ENCODE measurements at regions not wholly inside any gene's neighbourhood (a gene's known extent, or its start where the extent isn't known, plus 50 kb on each side); places are given as distances from the start of the nearest gene placed in this dataset.
"Not testable (repeated sequence)": the region's sequence is repeated elsewhere in the genome, so short reads cannot be mapped to it uniquely, and the experiment has no call there.

GRCh38 chr13:50375792-50376191, 360.5 kb downstream of the KCNRG start:
- no peak for DNase-seq (ENCODE audit: low read depth in 4 of 4, low spot score in 3 of 4)

- no peak for DNase-seq (ENCODE audit: low read depth in 4 of 4, low spot score in 3 of 4)
These were observed 361.8 kb downstream of the KCNRG start for GRCh38 chr13:50376895-50377575.

GRCh38 chr13:50377726-50378270, 362.6 kb downstream of the KCNRG start:
- no peak for DNase-seq (ENCODE audit: low read depth in 4 of 4, low spot score in 3 of 4)

- no peak for DNase-seq (ENCODE audit: low read depth in 4 of 4, low spot score in 3 of 4)
These were observed 363.3 kb downstream of the KCNRG start for GRCh38 chr13:50378509-50379044.

DNA sequence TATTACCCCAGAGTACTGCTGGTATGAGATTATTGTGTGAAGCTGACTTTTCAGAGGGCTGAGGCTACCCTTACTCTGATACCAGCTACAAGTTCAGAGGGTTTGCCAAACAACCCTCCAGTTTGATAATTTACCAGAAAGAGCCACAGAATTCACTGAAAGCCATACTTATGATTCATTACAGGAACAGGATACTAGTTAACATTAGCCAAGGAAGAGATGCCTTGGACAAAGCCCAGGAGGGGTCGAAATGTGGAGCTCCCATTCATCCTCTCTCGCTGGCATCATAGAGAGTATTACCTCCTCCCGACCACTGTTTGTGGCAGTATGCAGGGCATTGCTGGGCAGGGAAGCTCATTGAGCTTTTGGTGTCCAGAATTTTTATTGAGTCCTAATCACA, 364.3 kb downstream of the KCNRG start:
- no peak for DNase-seq (ENCODE audit: low read depth in 4 of 4, low spot score in 3 of 4)

- no peak for DNase-seq (ENCODE audit: low read depth in 4 of 4, low spot score in 3 of 4)
These were observed 365.7 kb downstream of the KCNRG start for GRCh38 chr13:50380905-50381304.

DNA sequence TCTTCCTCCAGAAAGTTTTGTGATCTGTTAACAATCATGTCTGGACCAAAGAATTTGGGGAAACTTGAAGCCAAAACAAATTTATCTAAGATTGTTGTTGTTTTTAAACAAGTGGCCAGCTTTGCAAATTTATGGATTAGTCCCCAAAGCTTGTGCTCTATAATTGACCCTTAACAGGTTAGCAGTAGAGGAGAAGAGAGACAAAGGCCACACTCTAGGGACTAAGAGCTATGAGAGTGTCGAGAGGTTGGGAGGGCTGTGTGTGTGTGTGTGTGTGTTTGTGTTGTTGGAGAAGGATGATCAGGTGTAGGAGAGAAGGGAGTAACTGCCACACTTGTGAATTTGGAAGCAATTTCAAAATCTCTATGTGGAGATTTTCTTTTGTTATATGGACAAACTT, 367.3 kb downstream of the KCNRG start:
- no peak for DNase-seq (ENCODE audit: low read depth in 4 of 4, low spot score in 3 of 4)

DNA sequence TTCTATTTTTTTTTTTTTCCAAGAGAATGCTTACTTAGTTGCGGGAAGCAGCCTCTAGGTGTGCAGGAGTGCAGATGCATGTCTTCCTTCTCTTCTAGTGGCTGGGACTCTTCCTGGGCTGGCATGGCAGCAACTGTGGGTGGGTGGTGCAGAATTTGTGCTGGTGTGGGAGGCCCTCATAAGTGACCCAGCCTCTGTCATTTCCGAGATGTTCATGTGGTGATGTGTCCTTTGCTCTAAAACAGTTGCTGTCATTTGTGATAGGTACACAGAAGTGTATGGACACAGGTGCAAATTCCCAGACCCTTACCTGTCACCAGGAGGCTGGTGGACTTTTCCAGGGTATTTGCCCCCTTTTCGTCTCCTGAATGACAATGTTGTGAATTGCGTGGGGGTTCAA, 367.7 kb downstream of the KCNRG start:
- no peak for DNase-seq (ENCODE audit: low read depth in 4 of 4, low spot score in 3 of 4)

DNA sequence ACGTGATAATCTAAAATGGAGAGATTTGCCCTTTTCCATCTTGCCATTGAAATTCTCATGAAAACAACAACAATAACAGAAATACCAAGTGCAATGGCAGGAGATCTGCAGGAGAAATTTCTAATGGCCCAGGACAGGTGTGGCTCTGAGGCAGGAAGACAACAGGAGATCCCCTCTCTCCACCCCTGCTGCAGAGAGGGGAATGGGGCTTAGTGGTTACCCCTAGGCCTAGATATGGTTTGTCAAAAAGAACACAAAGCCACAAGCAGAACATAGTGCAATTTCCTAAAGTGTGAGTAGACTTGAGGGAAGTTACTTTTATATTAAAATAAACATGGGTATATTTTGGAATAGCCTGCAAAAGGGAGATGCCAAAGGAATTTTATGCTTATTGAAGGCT, 369.5 kb downstream of the KCNRG start:
- DNase-seq (ENCODE audit: low read depth in 4 of 4, low spot score in 3 of 4), result no peak

DNA sequence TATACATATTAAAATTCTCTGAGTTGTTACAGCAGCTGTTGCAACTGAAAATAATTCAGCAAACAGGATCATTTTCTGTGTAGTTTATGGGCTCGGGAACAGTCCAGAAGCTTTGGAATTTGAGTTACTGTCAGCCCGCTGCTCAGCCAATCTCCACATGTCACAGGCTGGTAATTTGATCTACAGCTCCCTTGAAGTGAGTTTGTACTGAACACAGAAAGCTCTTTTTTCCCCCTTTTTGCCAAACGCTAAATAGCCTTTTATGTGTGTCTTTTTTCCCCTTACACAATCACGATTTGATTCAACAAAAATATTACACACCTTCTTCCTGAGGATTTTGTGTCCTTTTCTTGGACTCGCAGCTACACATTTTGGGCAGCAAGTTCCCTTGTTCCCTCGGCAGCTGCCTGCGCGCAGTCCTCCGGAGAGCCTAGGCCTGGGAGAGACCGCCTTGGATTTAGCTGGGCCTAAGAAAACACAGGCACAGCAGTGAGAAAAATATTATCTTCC, 371.4 kb downstream of the KCNRG start:
- DNase-seq (ENCODE audit: low read depth in 4 of 4, low spot score in 3 of 4), result peak in 3 of 4 donors; percentile 35 to 60 (median 40)

- peak in 1 of 4 donors; percentile 20 for DNase-seq (ENCODE audit: low read depth in 4 of 4, low spot score in 3 of 4)
These were observed 371.9 kb downstream of the KCNRG start for GRCh38 chr13:50387051-50387581.

GRCh38 chr13:50388481-50388880, 373.2 kb downstream of the KCNRG start:
- no peak for DNase-seq (ENCODE audit: low read depth in 4 of 4, low spot score in 3 of 4)

DNA sequence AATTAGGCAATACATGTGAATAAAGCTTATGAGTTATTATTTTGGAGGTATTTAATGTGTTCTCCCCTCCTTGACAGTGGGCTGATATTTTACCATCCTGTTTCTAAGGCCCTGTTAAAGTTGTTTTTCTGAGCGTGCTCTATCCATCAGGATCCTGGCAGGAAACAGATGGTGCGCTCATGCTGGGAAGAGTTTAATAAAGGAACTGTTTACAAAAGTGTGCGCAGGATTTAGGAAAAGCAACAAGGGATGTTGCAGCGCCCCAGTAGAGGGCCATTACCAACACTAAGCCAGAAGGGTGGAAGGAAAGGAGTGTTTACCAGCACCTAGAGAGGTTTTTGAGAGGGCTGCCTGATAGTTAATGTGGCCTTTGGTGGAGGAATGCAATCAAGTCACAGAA, 374.5 kb downstream of the KCNRG start:
- DNase-seq (ENCODE audit: low read depth in 4 of 4, low spot score in 3 of 4), result no peak

GRCh38 chr13:50390503-50391248, 375.4 kb downstream of the KCNRG start:
- no peak for DNase-seq (ENCODE audit: low read depth in 4 of 4, low spot score in 3 of 4)

DNA sequence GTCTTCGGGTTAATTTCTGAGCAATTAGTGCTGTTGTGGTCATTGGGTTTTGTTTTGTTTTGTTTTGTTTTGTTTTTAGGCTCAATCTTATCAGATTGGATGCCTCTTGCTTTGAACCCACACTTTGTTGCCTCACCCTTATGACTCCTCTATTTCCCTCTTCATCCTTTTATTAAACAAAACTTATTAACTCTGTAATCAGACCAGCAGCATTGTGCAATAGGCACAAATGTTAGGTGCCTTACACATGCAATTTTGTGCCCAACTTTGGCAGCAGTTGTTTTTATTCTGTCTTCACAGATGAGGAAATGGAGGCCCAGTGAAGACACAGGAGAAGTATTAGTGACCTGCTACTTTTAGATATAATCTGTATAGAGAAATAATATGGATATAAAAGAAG, 377.7 kb downstream of the KCNRG start:
- DNase-seq (ENCODE audit: low read depth in 4 of 4, low spot score in 3 of 4), result no peak

- DNase-seq (ENCODE audit: low read depth in 4 of 4, low spot score in 3 of 4), result no peak
These were observed 378.4 kb downstream of the KCNRG start for GRCh38 chr13:50393628-50394027.

- DNase-seq (ENCODE audit: low read depth in 4 of 4, low spot score in 3 of 4), result no peak
These were observed 380.8 kb downstream of the KCNRG start for GRCh38 chr13:50396001-50396400.

DNA sequence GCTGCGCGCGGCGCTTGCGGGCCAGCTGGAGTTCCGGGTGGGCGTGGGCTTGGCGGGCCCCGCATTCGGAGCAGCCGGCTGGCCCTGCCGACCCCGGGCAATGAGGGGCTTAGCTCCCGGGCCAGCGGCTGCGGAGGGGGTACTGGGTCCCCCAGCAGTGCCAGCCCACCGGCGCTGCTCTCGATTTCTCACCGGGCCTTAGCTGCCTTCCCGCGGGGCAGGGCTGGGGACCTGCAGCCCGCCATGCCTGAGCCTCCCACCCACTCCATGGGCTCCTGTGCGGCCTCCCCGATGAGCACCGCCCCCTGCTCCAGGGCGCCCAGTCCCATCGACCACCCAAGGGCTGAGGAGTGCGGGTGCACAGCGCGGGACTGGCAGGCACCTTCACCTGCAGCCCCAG, 381.4 kb downstream of the KCNRG start:
- DNase-seq (ENCODE audit: low read depth in 4 of 4, low spot score in 3 of 4), result not testable (repeated sequence)

DNA sequence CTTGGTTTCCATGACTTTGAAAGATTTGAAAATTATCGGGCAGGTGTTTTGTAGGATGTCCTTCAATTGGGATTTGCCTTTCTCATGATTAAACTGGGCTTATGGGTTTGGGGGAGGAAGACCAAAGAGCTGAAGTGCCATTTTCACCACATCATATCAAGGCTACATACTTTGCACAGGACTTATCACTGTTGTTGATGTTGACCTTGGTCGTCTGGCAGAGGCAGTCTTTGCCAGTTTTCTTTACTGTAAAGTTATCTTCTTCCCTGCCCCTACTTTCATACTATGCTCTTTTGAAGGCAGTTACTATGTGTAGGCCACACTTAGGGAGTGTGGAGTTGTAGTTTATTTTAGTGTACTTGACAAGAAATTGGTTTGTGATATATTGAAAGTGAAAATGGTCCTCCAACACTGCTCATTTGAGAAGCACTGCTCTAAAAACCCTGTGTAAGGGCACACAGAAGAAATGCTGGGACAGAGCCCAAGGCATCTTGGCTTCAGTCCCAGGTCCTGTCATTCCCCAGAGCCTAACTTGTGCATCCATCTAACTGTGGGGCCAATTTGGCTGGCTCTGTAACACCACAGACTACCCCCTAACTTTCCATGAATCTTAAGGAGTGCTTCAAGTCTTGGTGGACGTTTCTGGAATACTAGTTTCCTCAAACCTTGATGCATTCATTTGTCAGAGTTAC, 384.9 kb downstream of the KCNRG start:
- no peak for DNase-seq (ENCODE audit: low read depth in 4 of 4, low spot score in 3 of 4)

DNA sequence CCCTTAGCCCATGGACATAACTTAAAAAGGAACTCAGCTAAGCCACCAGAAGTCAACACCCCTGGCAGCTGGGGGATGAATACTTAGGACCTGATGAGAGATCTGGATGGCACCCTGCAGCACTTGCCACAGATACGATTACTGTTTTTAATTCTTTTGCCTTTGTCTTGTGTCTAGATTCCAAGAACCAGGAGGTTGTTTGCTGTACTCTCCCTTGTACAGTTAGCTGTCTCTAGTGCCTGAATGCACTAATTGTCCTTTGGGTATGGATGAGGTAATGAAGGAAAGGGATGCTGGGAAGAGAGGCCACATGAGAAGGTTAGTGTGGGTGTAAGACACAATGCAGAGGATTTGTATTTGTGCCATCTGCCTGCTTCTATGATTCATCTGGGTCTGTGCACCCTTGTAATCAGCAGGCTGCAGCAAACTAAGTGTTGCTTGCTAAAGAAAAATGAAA, 385.8 kb downstream of the KCNRG start:
- DNase-seq (ENCODE audit: low read depth in 4 of 4, low spot score in 3 of 4), result no peak
